DND-41 (cell line): ENCODE measurements at regions not wholly inside any gene's neighbourhood (a gene's known extent, or its start where the extent isn't known, plus 50 kb on each side); places are given as distances from the start of the nearest gene placed in this dataset.

Source experiments
- ATAC-seq: fragments of 200-7000 bp; cut with Tn5 transposase; 3 replicates; pipeline ENCODE4 v1.9.1; 2021; ENCODE audit warnings: low read depth; ENCODE audit not compliant: insufficient read depth
- DNase-seq: peaks from one replicate; pipeline ENCODE4 v3.0.0-alpha.2; 2020
- H2AFZ ChIP-seq: 2 replicates; pipeline ENCODE4 v1.6.0; 2012; ENCODE audit warnings: low read depth, low read length
- H3K27ac ChIP-seq: 2 replicates; pipeline ENCODE4 v1.5.1; 2012; ENCODE audit warnings: low read length, inconsistent platforms
- H3K27me3 ChIP-seq: fragments of 200-600 bp; sonication (generic); 2 replicates; pipeline ENCODE4 v1.6.0; 2012; ENCODE audit warnings: low read length, mild to moderate bottlenecking, inconsistent platforms; ENCODE audit not compliant: insufficient read depth, poor library complexity
- H3K36me3 ChIP-seq: 2 replicates; pipeline ENCODE4 v1.5.1; 2012; ENCODE audit warnings: low read length, inconsistent platforms; ENCODE audit not compliant: insufficient read depth
- H3K4me1 ChIP-seq: 2 replicates; pipeline ENCODE4 v1.5.1; 2012; ENCODE audit warnings: mild to moderate bottlenecking, low read length; ENCODE audit not compliant: insufficient read depth
- H3K4me2 ChIP-seq: 2 replicates; pipeline ENCODE4 v1.6.0; 2012; ENCODE audit warnings: mild to moderate bottlenecking, moderate library complexity, low read length, inconsistent platforms; ENCODE audit not compliant: insufficient read depth
- H3K4me3 ChIP-seq, 2 experiments: fragments of 200-600 bp in 1 of 2; shearing (Covaris generic) in 1 of 2; 2 replicates each; pipeline ENCODE4 v1.5.1; 2012 to 2016; ENCODE audit warnings: inconsistent platforms in 2 of 2, low read length in 2 of 2, mild to moderate bottlenecking in 2 of 2, low read depth in 1 of 2, moderate library complexity in 1 of 2
- H3K79me2 ChIP-seq: 2 replicates; pipeline ENCODE4 v1.6.0; 2012; ENCODE audit warnings: low read length, inconsistent platforms; ENCODE audit not compliant: insufficient read depth
- H3K9ac ChIP-seq: 2 replicates; pipeline ENCODE4 v1.6.0; 2012; ENCODE audit warnings: low read depth, mild to moderate bottlenecking, inconsistent platforms, low read length, moderate library complexity
- H3K9me3 ChIP-seq: 2 replicates; pipeline ENCODE4 v1.5.1; 2012; ENCODE audit warnings: low read length, moderate library complexity, mild to moderate bottlenecking, inconsistent platforms; ENCODE audit not compliant: insufficient read depth, severe bottlenecking
- H4K20me1 ChIP-seq: 2 replicates; pipeline ENCODE4 v1.6.0; 2012; ENCODE audit warnings: low read length; ENCODE audit not compliant: insufficient read depth
- EZH2 ChIP-seq: IDR thresholded peaks from 3 replicates; pipeline ENCODE4 v1.6.1; 2012; ENCODE audit warnings: borderline replicate concordance, low read depth, mild to moderate bottlenecking, moderate library complexity, low read length, inconsistent platforms; ENCODE audit not compliant: severe bottlenecking
- TF ChIP-seq, protein P1 (sequence below): IDR thresholded peaks from 2 replicates; pipeline ENCODE4 v1.5.1; 2012; ENCODE audit warnings: borderline replicate concordance, low read length, moderate library complexity, mild to moderate bottlenecking; ENCODE audit not compliant: poor library complexity, severe bottlenecking; ENCODE audit errors: extremely low read depth

DNA sequence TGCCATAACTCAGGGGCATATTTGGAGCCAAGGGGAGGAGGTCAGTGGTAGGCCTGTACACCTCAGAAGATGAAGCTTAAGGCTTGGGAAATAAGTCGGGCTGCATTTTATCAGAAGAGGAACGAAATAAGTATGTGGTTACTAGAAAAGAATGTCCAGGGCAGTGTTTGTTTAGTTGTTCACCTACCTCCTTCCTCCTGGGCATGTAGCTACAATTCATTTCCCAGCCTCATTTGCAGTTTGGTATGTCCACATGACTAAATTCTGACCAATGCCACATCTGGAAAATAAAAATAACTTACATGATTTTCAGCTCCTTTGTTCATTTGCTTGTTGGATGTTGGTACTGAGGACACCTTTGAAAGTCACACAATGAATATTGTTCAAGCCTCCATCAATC lies 294.5 kb upstream of the RGS17 start:
- H3K9ac ChIP-seq: no peak overlapping the region
- DNase-seq (no peak), ATAC-seq (no peak)
- no peaks in the 10 kb centered on the region for H3K79me2 ChIP-seq
- H4K20me1 ChIP-seq: no peaks in the 10 kb centered on the region
- no peaks in the 10 kb centered on the region for H3K9me3 ChIP-seq
- TF ChIP-seq EZH2: no peak
- TF ChIP-seq, protein P1, sequence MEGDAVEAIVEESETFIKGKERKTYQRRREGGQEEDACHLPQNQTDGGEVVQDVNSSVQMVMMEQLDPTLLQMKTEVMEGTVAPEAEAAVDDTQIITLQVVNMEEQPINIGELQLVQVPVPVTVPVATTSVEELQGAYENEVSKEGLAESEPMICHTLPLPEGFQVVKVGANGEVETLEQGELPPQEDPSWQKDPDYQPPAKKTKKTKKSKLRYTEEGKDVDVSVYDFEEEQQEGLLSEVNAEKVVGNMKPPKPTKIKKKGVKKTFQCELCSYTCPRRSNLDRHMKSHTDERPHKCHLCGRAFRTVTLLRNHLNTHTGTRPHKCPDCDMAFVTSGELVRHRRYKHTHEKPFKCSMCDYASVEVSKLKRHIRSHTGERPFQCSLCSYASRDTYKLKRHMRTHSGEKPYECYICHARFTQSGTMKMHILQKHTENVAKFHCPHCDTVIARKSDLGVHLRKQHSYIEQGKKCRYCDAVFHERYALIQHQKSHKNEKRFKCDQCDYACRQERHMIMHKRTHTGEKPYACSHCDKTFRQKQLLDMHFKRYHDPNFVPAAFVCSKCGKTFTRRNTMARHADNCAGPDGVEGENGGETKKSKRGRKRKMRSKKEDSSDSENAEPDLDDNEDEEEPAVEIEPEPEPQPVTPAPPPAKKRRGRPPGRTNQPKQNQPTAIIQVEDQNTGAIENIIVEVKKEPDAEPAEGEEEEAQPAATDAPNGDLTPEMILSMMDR: no peak
- no peaks in the 10 kb centered on the region for H3K4me1 ChIP-seq
- no peak overlapping the region for H3K4me3 ChIP-seq
- H3K36me3 ChIP-seq: no peaks in the 10 kb centered on the region
- no peaks in the 10 kb centered on the region for H3K27me3 ChIP-seq
- no peak overlapping the region for H2AFZ ChIP-seq
- no peak overlapping the region for H3K27ac ChIP-seq
- no peak overlapping the region for H3K4me2 ChIP-seq

DNA sequence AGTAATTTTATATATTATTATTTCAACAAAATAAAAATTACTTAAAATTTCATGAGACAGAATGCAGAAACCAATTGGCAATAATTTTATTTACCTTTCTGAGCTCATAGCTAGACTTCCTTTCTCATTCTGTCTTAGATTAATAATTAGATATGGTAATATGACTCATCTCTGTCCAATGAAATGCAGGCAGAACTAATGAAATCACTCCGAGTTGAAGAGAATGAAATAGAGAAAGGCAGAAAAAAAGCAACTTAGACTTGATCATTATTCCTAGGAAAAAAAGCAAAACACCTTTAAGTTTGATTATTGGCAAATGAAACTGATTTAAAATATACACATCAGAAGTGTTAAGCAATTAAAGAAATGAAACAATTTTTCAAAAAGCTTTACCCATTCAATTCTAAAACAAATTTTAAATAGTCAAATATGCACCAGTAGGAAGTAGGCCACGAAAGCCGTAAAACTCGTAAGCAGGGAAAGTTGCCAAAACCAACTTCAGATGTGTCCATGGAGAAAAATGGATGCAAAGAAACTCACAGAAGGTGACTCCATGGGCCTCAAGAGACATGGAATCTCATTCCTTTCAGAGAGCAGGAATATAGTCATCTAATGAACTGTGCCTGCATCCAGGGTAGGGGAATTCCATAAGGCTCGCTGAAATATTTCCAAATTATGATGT lies 293.8 kb upstream of the RGS17 start:
- no peak for DNase-seq
- H3K4me1 ChIP-seq: no peaks in the 10 kb centered on the region
- H3K27me3 ChIP-seq: no peaks in the 10 kb centered on the region
- no peaks in the 10 kb centered on the region for H3K79me2 ChIP-seq
- H3K27ac ChIP-seq: no peak overlapping the region
- no peak for TF ChIP-seq EZH2
- TF ChIP-seq, protein P1: no peak
- no peak overlapping the region for H3K9ac ChIP-seq
- H3K4me2 ChIP-seq: no peak overlapping the region
- no peaks in the 10 kb centered on the region for H3K9me3 ChIP-seq
- no peak overlapping the region for H2AFZ ChIP-seq
- no peak overlapping the region for H3K4me3 ChIP-seq
- ATAC-seq: no peak
- no peaks in the 10 kb centered on the region for H4K20me1 ChIP-seq
- no peaks in the 10 kb centered on the region for H3K36me3 ChIP-seq

DNA sequence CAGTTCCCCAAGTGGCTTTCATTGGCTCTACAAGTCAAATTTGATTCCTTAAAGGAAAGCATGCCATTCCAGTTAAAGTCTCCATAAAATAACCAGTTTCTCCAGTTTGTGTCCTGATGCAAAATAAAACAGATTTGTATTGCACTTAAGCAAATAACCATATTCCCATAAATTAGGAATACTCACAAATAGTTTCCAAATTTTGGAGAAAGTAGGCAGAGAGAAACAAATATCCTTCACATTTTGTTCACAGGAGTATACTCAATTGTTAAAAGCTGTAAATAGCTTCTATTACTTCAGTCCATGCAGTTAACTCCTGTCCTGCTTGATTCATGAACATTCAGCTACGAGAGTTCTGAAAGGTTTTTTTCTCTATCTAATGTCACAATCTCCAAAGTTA lies 281.4 kb upstream of the RGS17 start:
- Histone ChIP-seq H3K36me3 (no peaks in the 10 kb centered on the region), H4K20me1 (no peaks in the 10 kb centered on the region), H3K9ac (no peak overlapping the region), H3K27me3 (no peaks in the 10 kb centered on the region), H3K79me2 (no peaks in the 10 kb centered on the region), H3K27ac (no peak overlapping the region), H3K4me2 (no peak overlapping the region), H3K9me3 (no peaks in the 10 kb centered on the region), H3K4me3 (no peak overlapping the region), H3K4me1 (no peaks in the 10 kb centered on the region), H2AFZ (no peak overlapping the region)
- ATAC-seq (no peak), DNase-seq (no peak)
- TF ChIP-seq, protein P1: no peak
- no peak for TF ChIP-seq EZH2
